ENCODE measurements at regions not wholly inside any gene's neighbourhood (a gene's known extent, or its start where the extent isn't known, plus 50 kb on each side); places are given as distances from the start of the nearest gene placed in this dataset.

- H3K4me3 ChIP-seq (ENCODE audit: low read length), result no peak overlapping the region
- DNase-seq (ENCODE audit: low read depth), result no peak
- no peak for TF ChIP-seq CTCF (conservative IDR thresholded peaks at IDR 0.05; ENCODE audit: low read depth, low read length)
Measured at GRCh38 chr10:57638411-57638810, 629.3 kb downstream of the IPMK start.

- no peak for TF ChIP-seq CTCF (conservative IDR thresholded peaks at IDR 0.05; ENCODE audit: low read depth, low read length)
- no peak for DNase-seq (ENCODE audit: low read depth)
- H3K4me3 ChIP-seq (ENCODE audit: low read length), result no peak overlapping the region
Measured at GRCh38 chr10:57628592-57629284, 639.0 kb downstream of the IPMK start.

- no peak overlapping the region for H3K4me3 ChIP-seq (ENCODE audit: low read length)
- TF ChIP-seq CTCF (conservative IDR thresholded peaks at IDR 0.05; ENCODE audit: low read depth, low read length), result no peak
- DNase-seq (ENCODE audit: low read depth), result no peak
Measured at GRCh38 chr10:57627642-57628178, 640.0 kb downstream of the IPMK start.

GRCh38 chr10:57624856-57625592 is 642.7 kb downstream of the IPMK start:
- no peak for TF ChIP-seq CTCF (conservative IDR thresholded peaks at IDR 0.05; ENCODE audit: low read depth, low read length)
- no peak for DNase-seq (ENCODE audit: low read depth)
- H3K4me3 ChIP-seq (ENCODE audit: low read length), result no peak overlapping the region

GRCh38 chr10:57624066-57624465 is 643.6 kb downstream of the IPMK start:
- no peak for TF ChIP-seq CTCF (conservative IDR thresholded peaks at IDR 0.05; ENCODE audit: low read depth, low read length)
- no peak for DNase-seq (ENCODE audit: low read depth)
- H3K4me3 ChIP-seq (ENCODE audit: low read length), result no peak overlapping the region

GRCh38 chr10:57621466-57621865 is 646.2 kb downstream of the IPMK start:
- TF ChIP-seq CTCF (conservative IDR thresholded peaks at IDR 0.05; ENCODE audit: low read depth, low read length), result no peak
- no peak overlapping the region for H3K4me3 ChIP-seq (ENCODE audit: low read length)
- DNase-seq (ENCODE audit: low read depth), result no peak
